Neural cell (in vitro differentiated cells): ENCODE measurements at regions not wholly inside any gene's neighbourhood (a gene's known extent, or its start where the extent isn't known, plus 50 kb on each side); places are given as distances from the start of the nearest gene placed in this dataset.

Source experiments
- EP300 ChIP-seq: fragments of 450-650 bp; conservative IDR thresholded peaks from 2 replicates; pipeline ENCODE4 v1.6.1; 2014; ENCODE audit warnings: antibody characterized with exemption, mild to moderate bottlenecking, moderate library complexity; ENCODE audit not compliant: poor library complexity, severe bottlenecking
- EZH2 ChIP-seq: fragments of 200-600, 300-800 bp; shearing (Covaris generic), sonication (generic); IDR thresholded peaks from 2 replicates; pipeline ENCODE4 v1.6.1; 2014; ENCODE audit warnings: antibody characterized with exemption, low read length, borderline replicate concordance, mild to moderate bottlenecking; ENCODE audit not compliant: insufficient read depth, poor library complexity, severe bottlenecking
- MXI1 ChIP-seq: fragments of 450-650 bp; conservative IDR thresholded peaks from 2 replicates; pipeline ENCODE4 v1.6.1; 2014; ENCODE audit warnings: antibody characterized with exemption, mild to moderate bottlenecking; ENCODE audit not compliant: poor library complexity, severe bottlenecking
- POLR2AphosphoS5 ChIP-seq: IDR thresholded peaks from 2 replicates; pipeline ENCODE4 v1.6.1; 2012
- RAD21 ChIP-seq: fragments of 450-650 bp; conservative IDR thresholded peaks from 2 replicates; pipeline ENCODE4 v1.6.1; 2014; ENCODE audit warnings: antibody characterized with exemption, mild to moderate bottlenecking, moderate library complexity
- REST ChIP-seq: IDR thresholded peaks from 2 replicates; pipeline ENCODE4 v1.6.1; 2012; ENCODE audit warnings: borderline replicate concordance
- SMC3 ChIP-seq: fragments of 450-650 bp; conservative IDR thresholded peaks from 2 replicates; pipeline ENCODE4 v1.6.1; 2014; ENCODE audit warnings: antibody characterized with exemption, mild to moderate bottlenecking, moderate library complexity; ENCODE audit not compliant: poor library complexity
- TAF1 ChIP-seq: IDR thresholded peaks from 2 replicates; pipeline ENCODE4 v1.6.1; 2012; ENCODE audit warnings: low read depth
- TF ChIP-seq, protein P1 (sequence below): fragments of 450-650 bp; IDR thresholded peaks from 2 replicates; pipeline ENCODE4 v1.5.1; 2014; ENCODE audit warnings: antibody characterized with exemption, mild to moderate bottlenecking, moderate library complexity; ENCODE audit not compliant: poor library complexity, severe bottlenecking

- TF ChIP-seq POLR2AphosphoS5: no peak
- TF ChIP-seq, protein P1, sequence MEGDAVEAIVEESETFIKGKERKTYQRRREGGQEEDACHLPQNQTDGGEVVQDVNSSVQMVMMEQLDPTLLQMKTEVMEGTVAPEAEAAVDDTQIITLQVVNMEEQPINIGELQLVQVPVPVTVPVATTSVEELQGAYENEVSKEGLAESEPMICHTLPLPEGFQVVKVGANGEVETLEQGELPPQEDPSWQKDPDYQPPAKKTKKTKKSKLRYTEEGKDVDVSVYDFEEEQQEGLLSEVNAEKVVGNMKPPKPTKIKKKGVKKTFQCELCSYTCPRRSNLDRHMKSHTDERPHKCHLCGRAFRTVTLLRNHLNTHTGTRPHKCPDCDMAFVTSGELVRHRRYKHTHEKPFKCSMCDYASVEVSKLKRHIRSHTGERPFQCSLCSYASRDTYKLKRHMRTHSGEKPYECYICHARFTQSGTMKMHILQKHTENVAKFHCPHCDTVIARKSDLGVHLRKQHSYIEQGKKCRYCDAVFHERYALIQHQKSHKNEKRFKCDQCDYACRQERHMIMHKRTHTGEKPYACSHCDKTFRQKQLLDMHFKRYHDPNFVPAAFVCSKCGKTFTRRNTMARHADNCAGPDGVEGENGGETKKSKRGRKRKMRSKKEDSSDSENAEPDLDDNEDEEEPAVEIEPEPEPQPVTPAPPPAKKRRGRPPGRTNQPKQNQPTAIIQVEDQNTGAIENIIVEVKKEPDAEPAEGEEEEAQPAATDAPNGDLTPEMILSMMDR: no peak
- no peak for TF ChIP-seq TAF1
- no peak for TF ChIP-seq EZH2
- TF ChIP-seq EP300: no peak
- no peak for TF ChIP-seq REST
- TF ChIP-seq SMC3: no peak
- TF ChIP-seq MXI1: no peak
- no peak for TF ChIP-seq RAD21
These were observed 248.2 kb upstream of the RBMS1 start for GRCh38 chr2:160741815-160742214.
